Fibroblast of villous mesenchyme (primary cell): ENCODE measurements at regions not wholly inside any gene's neighbourhood (a gene's known extent, or its start where the extent isn't known, plus 50 kb on each side); places are given as distances from the start of the nearest gene placed in this dataset.
"Not testable (repeated sequence)": the region's sequence is repeated elsewhere in the genome, so short reads cannot be mapped to it uniquely, and the experiment has no call there.

Experiments used
- DNase-seq: peaks from one replicate; pipeline ENCODE4 v3.0.0-alpha.2; 2010; ENCODE audit warnings: low read depth
- H3K4me3 ChIP-seq: 2 replicates; pipeline ENCODE4 v1.5.1; 2011; ENCODE audit warnings: low read depth, mild to moderate bottlenecking, low read length
- TF ChIP-seq, protein P1 (sequence below): IDR thresholded peaks from 2 replicates; pipeline ENCODE4 v1.5.1; 2012; ENCODE audit warnings: low read depth, mild to moderate bottlenecking, low read length; ENCODE audit not compliant: insufficient read depth

- DNase-seq: no peak
- TF ChIP-seq, protein P1, sequence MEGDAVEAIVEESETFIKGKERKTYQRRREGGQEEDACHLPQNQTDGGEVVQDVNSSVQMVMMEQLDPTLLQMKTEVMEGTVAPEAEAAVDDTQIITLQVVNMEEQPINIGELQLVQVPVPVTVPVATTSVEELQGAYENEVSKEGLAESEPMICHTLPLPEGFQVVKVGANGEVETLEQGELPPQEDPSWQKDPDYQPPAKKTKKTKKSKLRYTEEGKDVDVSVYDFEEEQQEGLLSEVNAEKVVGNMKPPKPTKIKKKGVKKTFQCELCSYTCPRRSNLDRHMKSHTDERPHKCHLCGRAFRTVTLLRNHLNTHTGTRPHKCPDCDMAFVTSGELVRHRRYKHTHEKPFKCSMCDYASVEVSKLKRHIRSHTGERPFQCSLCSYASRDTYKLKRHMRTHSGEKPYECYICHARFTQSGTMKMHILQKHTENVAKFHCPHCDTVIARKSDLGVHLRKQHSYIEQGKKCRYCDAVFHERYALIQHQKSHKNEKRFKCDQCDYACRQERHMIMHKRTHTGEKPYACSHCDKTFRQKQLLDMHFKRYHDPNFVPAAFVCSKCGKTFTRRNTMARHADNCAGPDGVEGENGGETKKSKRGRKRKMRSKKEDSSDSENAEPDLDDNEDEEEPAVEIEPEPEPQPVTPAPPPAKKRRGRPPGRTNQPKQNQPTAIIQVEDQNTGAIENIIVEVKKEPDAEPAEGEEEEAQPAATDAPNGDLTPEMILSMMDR: no peak
- H3K4me3 ChIP-seq: no peak overlapping the region
These were observed 150.1 kb upstream of the LRRN1 start for GRCh38 chr3:3648988-3649679.

GRCh38 chr3:3646934-3647333 is 152.3 kb upstream of the LRRN1 start:
- DNase-seq: no peak
- TF ChIP-seq, protein P1: no peak
- H3K4me3 ChIP-seq: no peak overlapping the region

GRCh38 chr3:3646103-3646844 is 153.0 kb upstream of the LRRN1 start:
- not testable (repeated sequence) for H3K4me3 ChIP-seq, DNase-seq

GRCh38 chr3:3641877-3642455 is 157.3 kb upstream of the LRRN1 start:
- no peak for DNase-seq
- H3K4me3 ChIP-seq: no peak overlapping the region
- TF ChIP-seq, protein P1: no peak

- TF ChIP-seq, protein P1: no peak
- no peak overlapping the region for H3K4me3 ChIP-seq
- no peak for DNase-seq
These were observed 160.2 kb upstream of the LRRN1 start for GRCh38 chr3:3639078-3639477.

DNA sequence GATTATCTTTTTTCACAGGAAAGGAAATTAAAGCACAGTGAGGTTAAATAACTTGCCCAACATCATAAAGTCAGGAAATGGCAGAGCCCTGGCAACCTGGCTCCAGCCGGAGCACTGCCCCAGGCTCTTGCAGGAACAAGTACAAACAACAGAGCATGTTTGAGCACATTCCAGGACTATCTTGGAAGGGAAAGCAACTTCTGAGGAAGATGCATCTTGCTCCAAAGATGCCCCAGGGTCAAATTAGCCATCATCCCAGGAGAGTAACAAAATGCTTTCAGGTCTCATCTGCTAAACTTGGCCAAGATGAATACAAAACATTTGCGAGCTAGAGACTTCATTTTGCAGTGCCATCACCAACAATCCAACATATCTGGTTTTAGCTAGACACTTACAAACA is 162.4 kb upstream of the LRRN1 start:
- H3K4me3 ChIP-seq: no peak overlapping the region
- no peak for DNase-seq
- TF ChIP-seq, protein P1: no peak

DNA sequence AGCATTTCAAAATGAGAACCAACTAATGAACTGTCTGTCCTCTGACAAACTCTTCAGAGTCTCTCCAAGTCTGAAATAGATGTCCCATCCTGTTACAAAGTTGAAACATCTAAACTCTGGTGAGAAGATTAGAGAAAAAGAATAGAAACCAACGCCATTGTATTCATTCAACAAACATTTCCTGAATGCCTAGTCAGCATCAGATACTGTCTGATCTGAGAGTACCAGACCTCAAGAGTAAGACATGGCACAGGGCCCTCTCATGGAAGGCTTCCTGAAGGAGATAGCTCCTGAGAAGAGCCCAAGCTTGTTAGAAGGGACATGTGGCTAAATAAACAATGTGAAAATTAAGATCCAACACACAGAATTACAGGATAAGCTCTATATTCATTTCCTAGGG is 164.1 kb upstream of the LRRN1 start:
- no peak for DNase-seq
- TF ChIP-seq, protein P1: no peak
- no peak overlapping the region for H3K4me3 ChIP-seq
